HCT116 (cell line): ENCODE measurements at regions not wholly inside any gene's neighbourhood (a gene's known extent, or its start where the extent isn't known, plus 50 kb on each side); places are given as distances from the start of the nearest gene placed in this dataset.

Experiments
- ATAC-seq: fragments of 200-7000 bp; cut with Tn5 transposase; 2 replicates; pipeline ENCODE4 v1.9.1; 2020; ENCODE audit warnings: mild to moderate bottlenecking, moderate library complexity
- BruUV-seq: library from RNA; stranded (reverse); fragments of 400-500 nt; replicated peaks from 2 replicates; lab custom pipeline; 2021; lab: Mats Ljungman, UMichigan
- CTCF ChIA-PET: fragments of 300-600 bp; sonication (Branson Sonifier 250); formaldehyde crosslinking; loops from one replicate; lab custom pipeline; 2021; ENCODE audit warnings: antibody characterized with exemption; lab: Charles Lee
- POLR2A ChIA-PET: fragments of 300-600, 350-600 bp; sonication (Branson Sonifier 250); formaldehyde crosslinking; loops from one replicate; lab custom pipeline; 2021; ENCODE audit warnings: antibody characterized with exemption; lab: Charles Lee
- RAD21 ChIA-PET, 2 experiments: fragments of 300-600 bp; sonication (Branson Sonifier 250); formaldehyde crosslinking; loops; one replicate each; lab custom pipeline; 2023; ENCODE audit warnings: low total read pairs in 2 of 2; ENCODE audit not compliant: uncharacterized antibody in 2 of 2, unreplicated experiment in 2 of 2, low non-redundant PET in 1 of 2; lab: Charles Lee
- DNase-seq: peaks from one replicate; pipeline ENCODE4 v3.0.0-alpha.2; 2010; ENCODE audit warnings: low read depth, low spot score
- H2AFZ ChIP-seq: fragments of 200-600 bp; shearing (Covaris generic), sonication (generic); 2 replicates; pipeline ENCODE4 v1.6.1; 2017; ENCODE audit warnings: low read depth, mixed run types, mixed read lengths, antibody characterized with exemption, low read length; ENCODE audit not compliant: poor library complexity, severe bottlenecking
- H3K27ac ChIP-seq: 2 replicates; pipeline ENCODE4 v1.5.1; 2012; ENCODE audit warnings: low read depth, low read length
- H3K27me3 ChIP-seq: fragments of 200-600 bp; sonication (generic); 2 replicates; pipeline ENCODE4 v1.6.1; 2016; ENCODE audit warnings: mixed run types, low read length, mixed read lengths; ENCODE audit not compliant: insufficient read depth
- H3K36me3 ChIP-seq, 2 experiments: fragments of 200-500 bp in 1 of 2; fragments of 200-600 bp in 1 of 2; sonication (Bioruptor generic) in 1 of 2; sonication (generic) in 1 of 2; 2 replicates each; pipeline versions ENCODE4 v1.5.1 to v1.6.1; 2014 to 2016; ENCODE audit warnings: low read length in 2 of 2, inconsistent platforms in 1 of 2, mixed read lengths in 1 of 2, mixed run types in 1 of 2; ENCODE audit not compliant: insufficient read depth in 2 of 2, control insufficient read depth in 1 of 2
- H3K4me1 ChIP-seq, 2 experiments: fragments of 200-600 bp in 1 of 2; sonication (generic) in 1 of 2; 2 replicates each; pipeline versions ENCODE4 v1.5.1 to v1.6.1; 2012 to 2017; ENCODE audit warnings: low read length in 2 of 2, inconsistent platforms in 1 of 2, mild to moderate bottlenecking in 1 of 2, mixed read lengths in 1 of 2, mixed run types in 1 of 2, moderate library complexity in 1 of 2; ENCODE audit not compliant: insufficient read depth in 2 of 2, control insufficient read depth in 1 of 2
- H3K4me2 ChIP-seq: fragments of 200-600 bp; sonication (generic); 2 replicates; pipeline ENCODE4 v1.6.1; 2017; ENCODE audit warnings: mixed run types, low read length, mixed read lengths
- H3K4me3 ChIP-seq, 2 experiments: fragments of 200-600 bp in 1 of 2; sonication (generic) in 1 of 2; replicated peaks in 1 of 2; 2 replicates each; pipeline ENCODE4 v1.5.1; 2011 to 2016; ENCODE audit warnings: low read length in 2 of 2, control low read depth in 1 of 2, low read depth in 1 of 2, mild to moderate bottlenecking in 1 of 2, mixed read lengths in 1 of 2, mixed run types in 1 of 2
- H3K79me2 ChIP-seq: fragments of 200-600 bp; sonication (generic); 2 replicates; pipeline ENCODE4 v1.6.1; 2017; ENCODE audit warnings: mild to moderate bottlenecking, mixed run types, low read length, moderate library complexity, mixed read lengths; ENCODE audit not compliant: insufficient read depth
- H3K9ac ChIP-seq: fragments of 200-600 bp; sonication (generic); 2 replicates; pipeline ENCODE4 v1.6.1; 2016; ENCODE audit warnings: low read length, mixed read lengths
- H3K9me2 ChIP-seq: fragments of 200-600 bp; sonication (generic), shearing (Covaris generic); 2 replicates; pipeline ENCODE4 v1.6.1; 2017; ENCODE audit warnings: mixed run types, mild to moderate bottlenecking, moderate library complexity; ENCODE audit not compliant: insufficient read depth
- H3K9me3 ChIP-seq, 2 experiments: fragments of 200-500 bp in 1 of 2; fragments of 200-600 bp in 1 of 2; sonication (Bioruptor generic) in 1 of 2; sonication (generic) in 1 of 2; 2 replicates each; pipeline ENCODE4 v1.6.1; 2014 to 2017; ENCODE audit warnings: low read length in 2 of 2, mixed read lengths in 2 of 2, inconsistent platforms in 1 of 2, low read depth in 1 of 2, mild to moderate bottlenecking in 1 of 2, mixed run types in 1 of 2, moderate library complexity in 1 of 2; ENCODE audit not compliant: control insufficient read depth in 1 of 2, insufficient read depth in 1 of 2
- H4K20me1 ChIP-seq: fragments of 200-600 bp; sonication (generic), shearing (Covaris generic); 2 replicates; pipeline ENCODE4 v1.6.1; 2017; ENCODE audit warnings: mixed run types, mild to moderate bottlenecking, moderate library complexity; ENCODE audit not compliant: insufficient read depth
- CEBPB ChIP-seq: IDR thresholded peaks from 2 replicates; pipeline ENCODE4 v1.6.1; 2012; ENCODE audit warnings: low read depth
- ELF1 ChIP-seq: IDR thresholded peaks from 2 replicates; pipeline ENCODE4 v1.6.1; 2012; ENCODE audit warnings: low read depth, borderline replicate concordance
- EZH2 ChIP-seq: fragments of 200-600 bp; sonication (generic); IDR thresholded peaks from 2 replicates; pipeline ENCODE4 v1.6.1; 2017; ENCODE audit warnings: antibody characterized with exemption, mixed run types
- FOSL1 ChIP-seq: IDR thresholded peaks from 2 replicates; pipeline ENCODE4 v1.6.1; 2012; ENCODE audit warnings: low read depth
- JUND ChIP-seq: IDR thresholded peaks from 2 replicates; pipeline ENCODE4 v1.6.1; 2012
- POLR2AphosphoS5 ChIP-seq: IDR thresholded peaks from 2 replicates; pipeline ENCODE4 v1.6.1; 2011; ENCODE audit warnings: mild to moderate bottlenecking, low read depth, low read length, moderate library complexity
- RAD21 ChIP-seq: IDR thresholded peaks from 2 replicates; pipeline ENCODE4 v1.6.1; 2012; ENCODE audit warnings: low read depth, mild to moderate bottlenecking
- SIN3A ChIP-seq: IDR thresholded peaks from 2 replicates; pipeline ENCODE4 v1.6.1; 2012; ENCODE audit warnings: low read depth
- SRF ChIP-seq: IDR thresholded peaks from 2 replicates; pipeline ENCODE4 v1.6.1; 2012; ENCODE audit warnings: low read depth
- TCF7L2 ChIP-seq: IDR thresholded peaks from 2 replicates; pipeline ENCODE4 v1.7.0; 2011; ENCODE audit warnings: borderline replicate concordance, inconsistent platforms; ENCODE audit not compliant: insufficient read depth, insufficient read length; ENCODE audit errors: extremely low read depth
- ZFX ChIP-seq: fragments of 450-650 bp; IDR thresholded peaks from 2 replicates; pipeline ENCODE4 v1.6.1; 2017
- intact Hi-C: fragments of 100-400 bp; cut with micrococcal nuclease; formaldehyde crosslinking; loops from 2 replicates; pipeline ENCODE4 v1.10.0; 2022
- TF ChIP-seq, protein P1 (sequence below), 3 experiments: fragments of 200-600 bp in 1 of 3; sonication (generic) in 1 of 3; IDR thresholded peaks in 2 of 3; conservative IDR thresholded peaks in 1 of 3; 2 replicates each; pipeline ENCODE4 v1.5.1; 2012 to 2017; ENCODE audit warnings: low read depth in 2 of 3, low read length in 2 of 3, antibody characterized with exemption in 1 of 3, borderline replicate concordance in 1 of 3, control low read depth in 1 of 3, mild to moderate bottlenecking in 1 of 3, mixed read lengths in 1 of 3, mixed run types in 1 of 3, moderate library complexity in 1 of 3; ENCODE audit not compliant: insufficient read depth in 1 of 3
- TF ChIP-seq, protein P2 (sequence below): IDR thresholded peaks from 2 replicates; pipeline ENCODE4 v1.6.1; 2011; ENCODE audit warnings: mild to moderate bottlenecking, low read length, moderate library complexity; ENCODE audit not compliant: insufficient replicate concordance; ENCODE audit errors: extremely low read depth

DNA sequence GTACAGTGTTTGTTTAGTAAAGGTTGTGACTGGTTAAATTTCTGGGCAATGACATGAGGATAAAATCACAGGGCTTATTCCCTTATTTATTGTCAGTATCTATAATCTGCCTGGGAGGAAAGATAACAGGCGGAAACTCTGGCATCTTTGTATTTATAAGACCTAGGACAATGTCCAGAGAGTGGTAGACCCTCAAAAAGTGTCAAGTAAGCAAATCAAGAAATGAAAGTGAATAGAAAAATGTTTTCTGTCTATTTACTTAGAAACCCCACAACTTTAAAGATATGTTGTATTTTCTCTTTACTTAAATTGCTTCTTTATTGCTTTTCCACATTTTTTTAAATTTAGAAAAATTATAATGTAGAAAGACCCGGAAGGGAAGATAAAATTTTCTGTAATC is 544.6 kb downstream of the EDEM1 start (continued):
- TF ChIP-seq, protein P1, sequence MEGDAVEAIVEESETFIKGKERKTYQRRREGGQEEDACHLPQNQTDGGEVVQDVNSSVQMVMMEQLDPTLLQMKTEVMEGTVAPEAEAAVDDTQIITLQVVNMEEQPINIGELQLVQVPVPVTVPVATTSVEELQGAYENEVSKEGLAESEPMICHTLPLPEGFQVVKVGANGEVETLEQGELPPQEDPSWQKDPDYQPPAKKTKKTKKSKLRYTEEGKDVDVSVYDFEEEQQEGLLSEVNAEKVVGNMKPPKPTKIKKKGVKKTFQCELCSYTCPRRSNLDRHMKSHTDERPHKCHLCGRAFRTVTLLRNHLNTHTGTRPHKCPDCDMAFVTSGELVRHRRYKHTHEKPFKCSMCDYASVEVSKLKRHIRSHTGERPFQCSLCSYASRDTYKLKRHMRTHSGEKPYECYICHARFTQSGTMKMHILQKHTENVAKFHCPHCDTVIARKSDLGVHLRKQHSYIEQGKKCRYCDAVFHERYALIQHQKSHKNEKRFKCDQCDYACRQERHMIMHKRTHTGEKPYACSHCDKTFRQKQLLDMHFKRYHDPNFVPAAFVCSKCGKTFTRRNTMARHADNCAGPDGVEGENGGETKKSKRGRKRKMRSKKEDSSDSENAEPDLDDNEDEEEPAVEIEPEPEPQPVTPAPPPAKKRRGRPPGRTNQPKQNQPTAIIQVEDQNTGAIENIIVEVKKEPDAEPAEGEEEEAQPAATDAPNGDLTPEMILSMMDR (IDR thresholded peaks at IDR 0.05 in 2 of 3, conservative IDR thresholded peaks at IDR 0.05 in 1 of 3; ENCODE audit: borderline replicate concordance in 1 of 3, insufficient read depth in 1 of 3, low read depth in 2 of 3, low read length in 2 of 3) = no peak

DNA sequence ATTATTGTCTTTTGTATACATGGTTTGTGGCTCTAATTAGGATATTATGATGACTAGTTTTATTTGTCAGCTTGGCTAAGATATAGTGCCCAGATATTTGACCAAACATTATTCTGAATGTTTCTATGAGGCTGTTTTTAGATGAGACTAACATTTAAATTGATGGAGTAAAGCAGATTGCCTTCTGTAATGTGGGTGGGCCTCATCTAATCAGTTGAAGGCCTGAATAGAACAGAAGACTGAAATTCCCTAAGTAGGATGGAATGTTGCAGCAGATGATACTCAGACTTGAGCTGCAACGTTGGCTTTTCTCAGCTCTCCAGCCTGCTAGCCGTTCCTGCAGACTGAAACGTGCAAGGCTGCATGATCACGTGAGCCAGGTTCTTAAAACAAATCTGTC is 546.5 kb downstream of the EDEM1 start:
- TF ChIP-seq JUND (no peak), RAD21 (no peak), FOSL1 (no peak), EZH2 (no peak), TCF7L2 (no peak), SRF (no peak), ELF1 (no peak), POLR2AphosphoS5 (no peak), ZFX (no peak), CEBPB (no peak), SIN3A (no peak)
- TF ChIP-seq, protein P2, sequence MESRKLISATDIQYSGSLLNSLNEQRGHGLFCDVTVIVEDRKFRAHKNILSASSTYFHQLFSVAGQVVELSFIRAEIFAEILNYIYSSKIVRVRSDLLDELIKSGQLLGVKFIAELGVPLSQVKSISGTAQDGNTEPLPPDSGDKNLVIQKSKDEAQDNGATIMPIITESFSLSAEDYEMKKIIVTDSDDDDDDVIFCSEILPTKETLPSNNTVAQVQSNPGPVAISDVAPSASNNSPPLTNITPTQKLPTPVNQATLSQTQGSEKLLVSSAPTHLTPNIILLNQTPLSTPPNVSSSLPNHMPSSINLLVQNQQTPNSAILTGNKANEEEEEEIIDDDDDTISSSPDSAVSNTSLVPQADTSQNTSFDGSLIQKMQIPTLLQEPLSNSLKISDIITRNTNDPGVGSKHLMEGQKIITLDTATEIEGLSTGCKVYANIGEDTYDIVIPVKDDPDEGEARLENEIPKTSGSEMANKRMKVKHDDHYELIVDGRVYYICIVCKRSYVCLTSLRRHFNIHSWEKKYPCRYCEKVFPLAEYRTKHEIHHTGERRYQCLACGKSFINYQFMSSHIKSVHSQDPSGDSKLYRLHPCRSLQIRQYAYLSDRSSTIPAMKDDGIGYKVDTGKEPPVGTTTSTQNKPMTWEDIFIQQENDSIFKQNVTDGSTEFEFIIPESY = no peak
- TF ChIP-seq, protein P1 (IDR thresholded peaks at IDR 0.05 in 2 of 3, conservative IDR thresholded peaks at IDR 0.05 in 1 of 3; ENCODE audit: borderline replicate concordance in 1 of 3, insufficient read depth in 1 of 3, low read depth in 2 of 3, low read length in 2 of 3) = no peak
- TF ChIP-seq, all 23 proteins: peak for 0
- H3K27ac ChIP-seq = no peak overlapping the region
- ChIA-PET CTCF (no interaction called here), POLR2A (no interaction called here), RAD21 (no interaction called here)
- no peak overlapping the region for H3K4me2 ChIP-seq
- no peak overlapping the region for H3K4me3 ChIP-seq
- no peak for DNase-seq
- H3K9ac ChIP-seq = no peak overlapping the region
- intact Hi-C loops = loop anchor here (5.0 kb wide), 1 partner anchor 167 kb away; no protein-coding TSS in a partner anchor
- H3K79me2 ChIP-seq = peaks cover 4% of the 10 kb centered on the region
- no peaks in the 10 kb centered on the region for H3K9me3 ChIP-seq
- H2AFZ ChIP-seq = no peak overlapping the region
- no peaks in the 10 kb centered on the region for H3K36me3 ChIP-seq
- no peaks in the 10 kb centered on the region for H4K20me1 ChIP-seq
- ATAC-seq = no peak
- H3K4me1 ChIP-seq = 0 out of 4 replicates have a peak, but pooled peaks cover 0 to 3% of the 10 kb centered on the region in 2 experiments
- BruUV-seq = no TSS peak
- H3K27me3 ChIP-seq = no peaks in the 10 kb centered on the region
- no peaks in the 10 kb centered on the region for H3K9me2 ChIP-seq
